Astrocyte (in vitro differentiated cells and primary cell): ENCODE measurements at regions not wholly inside any gene's neighbourhood (a gene's known extent, or its start where the extent isn't known, plus 50 kb on each side); places are given as distances from the start of the nearest gene placed in this dataset.

Source experiments
- DNase-seq: peaks from one replicate; pipeline ENCODE4 v3.0.0-alpha.2; 2010; ENCODE audit warnings: low read depth
- FAIRE-seq: peaks from 2 replicates; lab custom pipeline; 2011; peaks lifted over from hg19 to GRCh38; lab: Jason Lieb, UNC
- H2AFZ ChIP-seq: 2 replicates; pipeline ENCODE4 v1.6.0; 2012; ENCODE audit warnings: low read depth, low read length, inconsistent platforms
- H3K27ac ChIP-seq: 2 replicates; pipeline ENCODE4 v1.5.1; 2011; ENCODE audit warnings: low read depth, low read length, inconsistent platforms
- H3K27me3 ChIP-seq: 2 replicates; pipeline ENCODE4 v1.6.0; 2011; ENCODE audit warnings: low read length, inconsistent platforms; ENCODE audit not compliant: insufficient read depth
- H3K36me3 ChIP-seq: 2 replicates; pipeline ENCODE4 v1.5.1; 2011; ENCODE audit warnings: low read length, inconsistent platforms; ENCODE audit not compliant: insufficient read depth
- H3K4me1 ChIP-seq: 2 replicates; pipeline ENCODE4 v1.5.1; 2011; ENCODE audit warnings: low read length, inconsistent platforms; ENCODE audit not compliant: insufficient read depth
- H3K4me2 ChIP-seq: 2 replicates; pipeline ENCODE4 v1.6.0; 2012; ENCODE audit warnings: low read length, inconsistent platforms
- H3K4me3 ChIP-seq: 2 replicates; pipeline ENCODE4 v1.5.1; 2011; ENCODE audit warnings: low read depth, mild to moderate bottlenecking, low read length, inconsistent platforms; ENCODE audit not compliant: insufficient read depth
- H3K79me2 ChIP-seq: 2 replicates; pipeline ENCODE4 v1.6.0; 2012; ENCODE audit warnings: mild to moderate bottlenecking, low read length, inconsistent platforms; ENCODE audit not compliant: insufficient read depth
- H3K9ac ChIP-seq: 2 replicates; pipeline ENCODE4 v1.6.0; 2012; ENCODE audit warnings: mild to moderate bottlenecking, low read length, inconsistent platforms
- H3K9me3 ChIP-seq: 2 replicates; pipeline ENCODE4 v1.5.1; 2012; ENCODE audit warnings: low read depth, mild to moderate bottlenecking, low read length, inconsistent platforms; ENCODE audit not compliant: insufficient read depth
- H4K20me1 ChIP-seq: 2 replicates; pipeline ENCODE4 v1.6.0; 2012; ENCODE audit warnings: low read length, inconsistent platforms; ENCODE audit not compliant: insufficient read depth
- H3K27ac Mint-ChIP-seq: one replicate; pipeline ENCODE4 v1.8.0; 2021; ENCODE audit warnings: mild to moderate bottlenecking, mixed read lengths; ENCODE audit not compliant: unreplicated experiment
- H3K27me3 Mint-ChIP-seq: one replicate; pipeline ENCODE4 v1.8.0; 2021; ENCODE audit warnings: low read depth, mixed read lengths; ENCODE audit not compliant: unreplicated experiment
- H3K36me3 Mint-ChIP-seq: one replicate; pipeline ENCODE4 v1.8.0; 2021; ENCODE audit warnings: low read depth, mixed read lengths; ENCODE audit not compliant: unreplicated experiment
- H3K4me1 Mint-ChIP-seq: one replicate; pipeline ENCODE4 v1.8.0; 2021; ENCODE audit warnings: low read depth, mixed read lengths; ENCODE audit not compliant: unreplicated experiment
- H3K4me3 Mint-ChIP-seq: one replicate; pipeline ENCODE4 v1.8.0; 2021; ENCODE audit warnings: mild to moderate bottlenecking, moderate library complexity, mixed read lengths; ENCODE audit not compliant: unreplicated experiment
- H3K9me3 Mint-ChIP-seq: one replicate; pipeline ENCODE4 v1.8.0; 2021; ENCODE audit warnings: mild to moderate bottlenecking, mixed read lengths; ENCODE audit not compliant: unreplicated experiment
- EZH2 ChIP-seq: IDR thresholded peaks from 2 replicates; pipeline ENCODE4 v1.6.1; 2012; ENCODE audit warnings: mild to moderate bottlenecking, low read length, inconsistent platforms; ENCODE audit not compliant: insufficient read depth
- TF ChIP-seq, protein P1 (sequence below): IDR thresholded peaks from 2 replicates; pipeline ENCODE4 v1.5.1; 2011; ENCODE audit warnings: low read depth, mild to moderate bottlenecking, inconsistent platforms, low read length, moderate library complexity; ENCODE audit not compliant: insufficient read depth

DNA sequence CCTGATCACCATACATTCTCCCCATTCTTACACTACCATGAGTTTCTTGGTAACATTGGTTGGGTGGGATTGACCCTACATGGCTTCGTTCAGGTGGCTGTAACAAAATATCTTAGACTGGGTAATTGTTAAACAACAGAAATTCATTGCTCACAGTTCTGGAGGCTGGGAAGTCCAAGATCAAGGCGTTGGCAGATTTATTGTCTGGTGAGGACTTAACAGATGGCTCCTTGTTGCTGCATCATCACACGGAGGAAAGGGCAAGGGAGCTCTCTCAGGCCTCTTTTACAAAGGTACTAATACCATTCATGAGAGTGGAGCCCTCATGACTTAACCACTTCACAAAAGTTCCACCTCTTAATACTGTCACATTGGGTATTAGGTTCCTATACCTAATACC, 116.7 kb upstream of the EGLN3 start:
- TF ChIP-seq, protein P1, sequence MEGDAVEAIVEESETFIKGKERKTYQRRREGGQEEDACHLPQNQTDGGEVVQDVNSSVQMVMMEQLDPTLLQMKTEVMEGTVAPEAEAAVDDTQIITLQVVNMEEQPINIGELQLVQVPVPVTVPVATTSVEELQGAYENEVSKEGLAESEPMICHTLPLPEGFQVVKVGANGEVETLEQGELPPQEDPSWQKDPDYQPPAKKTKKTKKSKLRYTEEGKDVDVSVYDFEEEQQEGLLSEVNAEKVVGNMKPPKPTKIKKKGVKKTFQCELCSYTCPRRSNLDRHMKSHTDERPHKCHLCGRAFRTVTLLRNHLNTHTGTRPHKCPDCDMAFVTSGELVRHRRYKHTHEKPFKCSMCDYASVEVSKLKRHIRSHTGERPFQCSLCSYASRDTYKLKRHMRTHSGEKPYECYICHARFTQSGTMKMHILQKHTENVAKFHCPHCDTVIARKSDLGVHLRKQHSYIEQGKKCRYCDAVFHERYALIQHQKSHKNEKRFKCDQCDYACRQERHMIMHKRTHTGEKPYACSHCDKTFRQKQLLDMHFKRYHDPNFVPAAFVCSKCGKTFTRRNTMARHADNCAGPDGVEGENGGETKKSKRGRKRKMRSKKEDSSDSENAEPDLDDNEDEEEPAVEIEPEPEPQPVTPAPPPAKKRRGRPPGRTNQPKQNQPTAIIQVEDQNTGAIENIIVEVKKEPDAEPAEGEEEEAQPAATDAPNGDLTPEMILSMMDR = no peak
- TF ChIP-seq EZH2 = no peak
- H3K4me3 Mint-ChIP-seq = no peak overlapping the region
- Histone ChIP-seq H2AFZ (no peak overlapping the region), H3K9me3 (no peaks in the 10 kb centered on the region), H3K4me1 (no peaks in the 10 kb centered on the region), H3K79me2 (no peaks in the 10 kb centered on the region), H4K20me1 (no peaks in the 10 kb centered on the region), H3K27me3 (no peaks in the 10 kb centered on the region), H3K36me3 (no peaks in the 10 kb centered on the region), H3K9ac (no peak overlapping the region), H3K27ac (no peak overlapping the region), H3K4me3 (no peak overlapping the region), H3K4me2 (no peak overlapping the region)
- no peak for FAIRE-seq
- peaks cover 2% of the 10 kb centered on the region for H3K9me3 Mint-ChIP-seq
- H3K4me1 Mint-ChIP-seq = peaks cover 7% of the 10 kb centered on the region
- H3K27me3 Mint-ChIP-seq = no peaks in the 10 kb centered on the region
- no peaks in the 10 kb centered on the region for H3K36me3 Mint-ChIP-seq
- no peak overlapping the region for H3K27ac Mint-ChIP-seq
- no peak for DNase-seq

DNA sequence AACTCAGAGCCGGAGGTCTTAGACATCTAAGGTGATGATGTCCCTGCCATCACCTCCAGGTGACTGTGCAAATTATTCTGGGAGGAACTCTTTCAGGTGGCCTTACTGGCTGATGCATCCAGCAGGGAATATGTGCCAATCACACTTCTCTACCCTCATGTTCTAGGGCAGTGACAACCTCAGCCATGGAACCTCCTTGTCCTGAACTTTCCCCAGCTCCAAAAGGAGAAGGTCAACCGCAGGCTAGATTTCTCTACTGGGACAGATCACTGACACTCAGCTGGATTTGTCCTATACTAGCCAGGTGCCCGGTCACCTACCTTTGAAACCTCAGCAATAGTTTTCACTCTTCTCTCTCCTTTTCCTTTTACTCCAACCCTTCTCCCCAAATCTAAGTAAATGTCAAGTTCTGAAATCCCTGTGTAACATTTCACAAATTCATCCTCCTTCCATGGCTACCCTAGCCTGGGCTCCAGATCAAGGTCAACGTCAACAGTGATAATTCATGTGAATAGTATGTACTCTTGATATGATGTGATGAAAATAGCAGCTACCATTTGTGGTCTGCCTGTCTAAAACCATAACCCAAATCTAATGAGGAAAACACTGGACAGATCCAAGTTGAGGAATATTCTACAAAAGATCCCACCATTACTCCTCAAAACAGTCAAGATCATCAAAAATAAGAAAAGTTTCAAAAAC, 115.0 kb upstream of the EGLN3 start:
- no peak overlapping the region for H3K27ac Mint-ChIP-seq
- H3K4me3 ChIP-seq = no peak overlapping the region
- no peaks in the 10 kb centered on the region for H3K27me3 ChIP-seq
- peaks cover 3% of the 10 kb centered on the region for H3K4me1 Mint-ChIP-seq
- no peaks in the 10 kb centered on the region for H3K9me3 ChIP-seq
- no peak overlapping the region for H3K9ac ChIP-seq
- H3K4me3 Mint-ChIP-seq = no peak overlapping the region
- TF ChIP-seq, protein P1 = no peak
- TF ChIP-seq EZH2 = no peak
- DNase-seq (no peak), FAIRE-seq (no peak)
- no peaks in the 10 kb centered on the region for H3K79me2 ChIP-seq
- H4K20me1 ChIP-seq = no peaks in the 10 kb centered on the region
- peaks cover 2% of the 10 kb centered on the region for H3K9me3 Mint-ChIP-seq
- H3K4me1 ChIP-seq = peaks cover 1% of the 10 kb centered on the region
- no peak overlapping the region for H3K27ac ChIP-seq
- no peak overlapping the region for H3K4me2 ChIP-seq
- H2AFZ ChIP-seq = no peak overlapping the region
- no peaks in the 10 kb centered on the region for H3K36me3 ChIP-seq
- no peaks in the 10 kb centered on the region for H3K36me3 Mint-ChIP-seq
- H3K27me3 Mint-ChIP-seq = no peaks in the 10 kb centered on the region

DNA sequence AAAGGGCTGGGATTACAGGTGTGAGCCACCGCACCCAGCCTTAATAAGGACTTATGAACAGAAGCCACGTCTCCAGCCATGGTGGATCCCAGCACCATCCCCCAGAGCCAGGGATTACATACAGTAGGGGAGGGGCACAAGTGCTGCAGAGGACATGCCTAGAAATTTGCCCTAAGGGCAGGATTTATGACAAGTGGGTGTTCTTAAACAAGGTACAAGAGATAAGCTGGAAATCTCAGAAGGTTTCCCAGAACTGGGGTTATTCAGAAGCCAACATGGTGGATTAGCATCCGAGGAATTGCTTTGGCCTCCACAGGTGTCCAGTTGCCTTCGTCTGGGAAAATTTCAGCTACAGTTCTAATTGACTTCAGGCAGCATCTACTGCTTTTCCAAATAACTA, 114.4 kb upstream of the EGLN3 start:
- H2AFZ ChIP-seq = no peak overlapping the region
- FAIRE-seq = no peak
- no peaks in the 10 kb centered on the region for H3K27me3 ChIP-seq
- H3K9me3 Mint-ChIP-seq = peaks cover 2% of the 10 kb centered on the region
- peaks cover 7% of the 10 kb centered on the region for H3K4me1 ChIP-seq
- no peak for DNase-seq
- peaks cover 3% of the 10 kb centered on the region for H3K4me1 Mint-ChIP-seq
- no peak for TF ChIP-seq EZH2
- TF ChIP-seq, protein P1 = no peak
- no peak overlapping the region for H3K27ac Mint-ChIP-seq
- no peak overlapping the region for H3K9ac ChIP-seq
- H3K36me3 ChIP-seq = no peaks in the 10 kb centered on the region
- H4K20me1 ChIP-seq = no peaks in the 10 kb centered on the region
- H3K36me3 Mint-ChIP-seq = no peaks in the 10 kb centered on the region
- no peak overlapping the region for H3K27ac ChIP-seq
- H3K27me3 Mint-ChIP-seq = no peaks in the 10 kb centered on the region
- H3K4me3 Mint-ChIP-seq = no peak overlapping the region
- no peak overlapping the region for H3K4me3 ChIP-seq
- H3K79me2 ChIP-seq = no peaks in the 10 kb centered on the region
- no peaks in the 10 kb centered on the region for H3K9me3 ChIP-seq
- H3K4me2 ChIP-seq = no peak overlapping the region
